HUES48 (cell line): ENCODE measurements at regions not wholly inside any gene's neighbourhood (a gene's known extent, or its start where the extent isn't known, plus 50 kb on each side); places are given as distances from the start of the nearest gene placed in this dataset.
"Not testable (repeated sequence)": the region's sequence is repeated elsewhere in the genome, so short reads cannot be mapped to it uniquely, and the experiment has no call there.

Experiments
- H3K27ac ChIP-seq: one replicate; pipeline ENCODE4 v1.7.0; 2013; ENCODE audit warnings: low read depth, low read length, inconsistent platforms
- H3K27me3 ChIP-seq: 2 replicates; pipeline ENCODE4 v1.6.1; 2013; ENCODE audit warnings: mild to moderate bottlenecking, low read length; ENCODE audit not compliant: control insufficient read depth, insufficient read depth
- H3K36me3 ChIP-seq: 2 replicates; pipeline ENCODE4 v1.6.1; 2013; ENCODE audit warnings: low read length; ENCODE audit not compliant: control insufficient read depth, insufficient read depth
- H3K4me1 ChIP-seq: 2 replicates; pipeline ENCODE4 v1.6.1; 2013; ENCODE audit warnings: mild to moderate bottlenecking, low read length; ENCODE audit not compliant: control insufficient read depth, insufficient read depth
- H3K4me3 ChIP-seq: 2 replicates; pipeline ENCODE4 v1.5.1; 2013; ENCODE audit warnings: mild to moderate bottlenecking, low read depth, low read length
- H3K9ac ChIP-seq: 2 replicates; pipeline ENCODE4 v1.6.1; 2013; ENCODE audit warnings: mild to moderate bottlenecking, low read depth, low read length, moderate library complexity
- H3K9me3 ChIP-seq: 2 replicates; pipeline ENCODE4 v1.6.1; 2013; ENCODE audit warnings: low read length; ENCODE audit not compliant: control insufficient read depth, insufficient read depth

GRCh38 chr3:8438507-8439079, 63.0 kb upstream of the LMCD1 start:
- no peaks in the 10 kb centered on the region for H3K36me3 ChIP-seq
- no peak overlapping the region for H3K9ac ChIP-seq
- H3K27me3 ChIP-seq: no peaks in the 10 kb centered on the region
- no peak overlapping the region for H3K4me3 ChIP-seq
- peaks cover 7% of the 10 kb centered on the region; the same call in 1 of the 2 replicates for H3K4me1 ChIP-seq
- H3K9me3 ChIP-seq: 0 out of 2 replicates have a peak, but pooled peaks cover 3% of the 10 kb centered on the region
- H3K27ac ChIP-seq: no peak overlapping the region

GRCh38 chr3:8440142-8440541, 61.5 kb upstream of the LMCD1 start:
- H3K4me1 ChIP-seq: peaks cover 17% of the 10 kb centered on the region
- not testable (repeated sequence) for H3K27me3 ChIP-seq, H3K36me3 ChIP-seq, H3K27ac ChIP-seq, H3K9ac ChIP-seq, H3K4me3 ChIP-seq, H3K9me3 ChIP-seq

GRCh38 chr3:8441969-8442559, 59.6 kb upstream of the LMCD1 start:
- 0 out of 2 replicates have a peak, but pooled peaks cover 3% of the 10 kb centered on the region for H3K9me3 ChIP-seq
- H3K36me3 ChIP-seq: no peaks in the 10 kb centered on the region
- H3K4me1 ChIP-seq: peaks cover 17% of the 10 kb centered on the region
- H3K4me3 ChIP-seq: no peak overlapping the region
- H3K9ac ChIP-seq: no peak overlapping the region
- H3K27ac ChIP-seq: no peak overlapping the region
- H3K27me3 ChIP-seq: no peaks in the 10 kb centered on the region

GRCh38 chr3:8442993-8443650, 58.5 kb upstream of the LMCD1 start:
- Histone ChIP-seq H3K36me3 (no peaks in the 10 kb centered on the region), H3K4me1 (peaks cover 17% of the 10 kb centered on the region), H3K9me3 (0 out of 2 replicates have a peak, but pooled peaks cover 3% of the 10 kb centered on the region), H3K9ac (no peak overlapping the region), H3K27me3 (no peaks in the 10 kb centered on the region), H3K4me3 (no peak overlapping the region), H3K27ac (peak overlapping the region; percentile 61)

- peak overlapping the region; percentile 61 for H3K27ac ChIP-seq
- no peaks in the 10 kb centered on the region for H3K27me3 ChIP-seq
- 0 out of 2 replicates have a peak overlapping the region, but pooled peaks have one; percentile 8 for H3K9ac ChIP-seq
- H3K4me1 ChIP-seq: peaks cover 17% of the 10 kb centered on the region
- no peak overlapping the region; the same call in 1 of the 2 replicates for H3K4me3 ChIP-seq
- no peaks in the 10 kb centered on the region for H3K36me3 ChIP-seq
- no peaks in the 10 kb centered on the region for H3K9me3 ChIP-seq
These were observed 57.5 kb upstream of the LMCD1 start for GRCh38 chr3:8443829-8444791.

- H3K36me3 ChIP-seq: no peaks in the 10 kb centered on the region
- no peaks in the 10 kb centered on the region for H3K27me3 ChIP-seq
- H3K4me3 ChIP-seq: no peak overlapping the region
- no peak overlapping the region for H3K27ac ChIP-seq
- peaks cover 17% of the 10 kb centered on the region for H3K4me1 ChIP-seq
- no peak overlapping the region for H3K9ac ChIP-seq
- no peaks in the 10 kb centered on the region for H3K9me3 ChIP-seq
These were observed 56.7 kb upstream of the LMCD1 start for GRCh38 chr3:8444883-8445282.

GRCh38 chr3:8445861-8446260, 55.8 kb upstream of the LMCD1 start:
- Histone ChIP-seq H3K27ac (no peak overlapping the region), H3K4me3 (no peak overlapping the region), H3K9ac (no peak overlapping the region), H3K27me3 (no peaks in the 10 kb centered on the region), H3K4me1 (peaks cover 17% of the 10 kb centered on the region), H3K36me3 (no peaks in the 10 kb centered on the region), H3K9me3 (no peaks in the 10 kb centered on the region)

- H3K9ac ChIP-seq: no peak overlapping the region
- peaks cover 17% of the 10 kb centered on the region for H3K4me1 ChIP-seq
- no peaks in the 10 kb centered on the region for H3K36me3 ChIP-seq
- H3K4me3 ChIP-seq: no peak overlapping the region
- H3K9me3 ChIP-seq: no peaks in the 10 kb centered on the region
- no peak overlapping the region for H3K27ac ChIP-seq
- H3K27me3 ChIP-seq: no peaks in the 10 kb centered on the region
These were observed 54.8 kb upstream of the LMCD1 start for GRCh38 chr3:8446845-8447244.

GRCh38 chr3:8450618-8451017, 51.0 kb upstream of the LMCD1 start:
- Histone ChIP-seq H3K4me3 (no peak overlapping the region), H3K27ac (no peak overlapping the region), H3K36me3 (no peaks in the 10 kb centered on the region), H3K9me3 (no peaks in the 10 kb centered on the region), H3K27me3 (no peaks in the 10 kb centered on the region), H3K4me1 (no peaks in the 10 kb centered on the region), H3K9ac (no peak overlapping the region)

- H3K36me3 ChIP-seq: no peaks in the 10 kb centered on the region
- no peak overlapping the region for H3K9ac ChIP-seq
- no peaks in the 10 kb centered on the region for H3K27me3 ChIP-seq
- H3K4me3 ChIP-seq: no peak overlapping the region
- no peak overlapping the region for H3K27ac ChIP-seq
- H3K4me1 ChIP-seq: peaks cover 5% of the 10 kb centered on the region; the same call in 1 of the 2 replicates
- H3K9me3 ChIP-seq: no peaks in the 10 kb centered on the region
These were observed 49.9 kb upstream of the LMCD1 start for GRCh38 chr3:8451696-8452095.
